A673 (cell line): ENCODE measurements at regions not wholly inside any gene's neighbourhood (a gene's known extent, or its start where the extent isn't known, plus 50 kb on each side); places are given as distances from the start of the nearest gene placed in this dataset.
"Not testable (repeated sequence)": the region's sequence is repeated elsewhere in the genome, so short reads cannot be mapped to it uniquely, and the experiment has no call there.

Experiments
- BruUV-seq: library from RNA; stranded (reverse); fragments of 400-500 nt; replicated peaks from 2 replicates; lab custom pipeline; 2021; lab: Mats Ljungman, UMichigan
- CTCF ChIA-PET: fragments of 300-600 bp; sonication (Branson Sonifier 250); formaldehyde crosslinking; loops from one replicate; lab custom pipeline; 2022; ENCODE audit warnings: antibody characterized with exemption; lab: Charles Lee
- POLR2A ChIA-PET: fragments of 300-600 bp; sonication (Branson Sonifier 250); formaldehyde crosslinking; loops from one replicate; lab custom pipeline; 2022; ENCODE audit warnings: antibody characterized with exemption; ENCODE audit not compliant: low non-redundant PET; lab: Charles Lee
- DNase-seq: peaks from one replicate; pipeline ENCODE4 v3.0.0-alpha.2; 2015; ENCODE audit warnings: low spot score
- H3K27ac ChIP-seq: fragments of 200-600 bp; sonication (generic); 2 replicates; pipeline ENCODE4 v1.5.1; 2016; ENCODE audit warnings: mixed run types, low read depth, mild to moderate bottlenecking, mixed read lengths, antibody characterized with exemption, low read length; ENCODE audit not compliant: poor library complexity, severe bottlenecking
- H3K27me3 ChIP-seq: fragments of 200-600 bp; sonication (generic); replicated peaks from 2 replicates; pipeline ENCODE4 v1.6.1; 2017; ENCODE audit warnings: mixed run types, low read depth, mild to moderate bottlenecking, mixed read lengths, antibody characterized with exemption, low read length; ENCODE audit not compliant: insufficient read depth, poor library complexity
- H3K36me3 ChIP-seq: fragments of 200-600 bp; sonication (generic); 2 replicates; pipeline ENCODE4 v1.6.1; 2016; ENCODE audit warnings: mixed run types, mild to moderate bottlenecking, mixed read lengths, antibody characterized with exemption, low read length; ENCODE audit not compliant: insufficient read depth, poor library complexity, severe bottlenecking
- H3K4me1 ChIP-seq: fragments of 200-600 bp; sonication (generic); 2 replicates; pipeline ENCODE4 v1.6.1; 2017; ENCODE audit warnings: mixed run types, mild to moderate bottlenecking, mixed read lengths, antibody characterized with exemption, low read length; ENCODE audit not compliant: insufficient read depth, poor library complexity, severe bottlenecking
- H3K4me3 ChIP-seq: fragments of 200-600 bp; sonication (generic); 2 replicates; pipeline ENCODE4 v1.5.1; 2016; ENCODE audit warnings: low read depth, mixed run types, mild to moderate bottlenecking, mixed read lengths, low read length; ENCODE audit not compliant: poor library complexity, severe bottlenecking
- H3K9me3 ChIP-seq: fragments of 200-600 bp; sonication (generic); 2 replicates; pipeline ENCODE4 v1.6.1; 2016; ENCODE audit warnings: mixed run types, low read depth, mild to moderate bottlenecking, mixed read lengths, antibody characterized with exemption, low read length; ENCODE audit not compliant: poor library complexity, severe bottlenecking
- CTCF ChIP-seq: fragments of 300-800, 200-600 bp; sonication (generic); conservative IDR thresholded peaks from 2 replicates; pipeline ENCODE4 v1.5.1; 2017; ENCODE audit warnings: low read depth, mild to moderate bottlenecking, antibody characterized with exemption, low read length, moderate library complexity, mixed read lengths
- EZH2 ChIP-seq: fragments of 200-600 bp; sonication (generic); IDR thresholded peaks from 2 replicates; pipeline ENCODE4 v1.6.1; 2017; ENCODE audit warnings: borderline replicate concordance, low read depth, mild to moderate bottlenecking, mixed read lengths, antibody characterized with exemption, low read length; ENCODE audit not compliant: poor library complexity, severe bottlenecking
- intact Hi-C: fragments of 100-400 bp; cut with micrococcal nuclease; formaldehyde crosslinking; loops from one replicate; pipeline ENCODE4 v1.10.0; 2022; ENCODE audit not compliant: unreplicated experiment

GRCh38 chr16:54879681-54880080 lies 51.0 kb upstream of the IRX5 start:
- no peak for TF ChIP-seq CTCF
- TF ChIP-seq EZH2 = no peak
- Histone ChIP-seq H3K4me1 (no peaks in the 10 kb centered on the region), H3K4me3 (no peak overlapping the region), H3K27me3 (no peaks in the 10 kb centered on the region), H3K36me3 (no peaks in the 10 kb centered on the region), H3K9me3 (peaks cover 6% of the 10 kb centered on the region), H3K27ac (no peak overlapping the region)
- DNase-seq = no peak
- no TSS peak for BruUV-seq
- CTCF ChIA-PET = no interaction called here
- POLR2A ChIA-PET = no interaction called here
- intact Hi-C loops = no loop called here

GRCh38 chr16:54878301-54878700 lies 52.4 kb upstream of the IRX5 start:
- no peak for DNase-seq
- intact Hi-C loops = no loop called here
- no peak overlapping the region for H3K27ac ChIP-seq
- CTCF ChIA-PET = no interaction called here
- BruUV-seq = no TSS peak
- H3K4me3 ChIP-seq = no peak overlapping the region
- H3K9me3 ChIP-seq = no peaks in the 10 kb centered on the region
- POLR2A ChIA-PET = no interaction called here
- no peak for TF ChIP-seq CTCF
- no peak for TF ChIP-seq EZH2
- no peaks in the 10 kb centered on the region for H3K4me1 ChIP-seq
- no peaks in the 10 kb centered on the region for H3K36me3 ChIP-seq
- no peaks in the 10 kb centered on the region for H3K27me3 ChIP-seq

GRCh38 chr16:54875443-54875842 lies 55.2 kb upstream of the IRX5 start:
- Histone ChIP-seq H3K4me1 (no peaks in the 10 kb centered on the region), H3K36me3 (no peaks in the 10 kb centered on the region), H3K27ac (no peak overlapping the region), H3K4me3 (no peak overlapping the region), H3K27me3 (no peaks in the 10 kb centered on the region), H3K9me3 (no peaks in the 10 kb centered on the region)
- CTCF ChIA-PET = no interaction called here
- intact Hi-C loops = no loop called here
- no TSS peak for BruUV-seq
- no peak for TF ChIP-seq EZH2
- TF ChIP-seq CTCF = no peak
- DNase-seq = peak; percentile 19
- POLR2A ChIA-PET = no interaction called here

- POLR2A ChIA-PET, H3K9me3 ChIP-seq, H3K27me3 ChIP-seq, BruUV-seq, H3K4me3 ChIP-seq, CTCF ChIA-PET, H3K27ac ChIP-seq, DNase-seq, H3K4me1 ChIP-seq, intact Hi-C loops, H3K36me3 ChIP-seq: not testable (repeated sequence)
These were observed 56.8 kb upstream of the IRX5 start for GRCh38 chr16:54873716-54874373.
